ENCODE measurements at regions not wholly inside any gene's neighbourhood (a gene's known extent, or its start where the extent isn't known, plus 50 kb on each side); places are given as distances from the start of the nearest gene placed in this dataset.

GRCh38 chr12:118840878-118841277 is 140.5 kb upstream of the SRRM4 start:
- Histone ChIP-seq H2AFZ (no peak overlapping the region), H3K36me3 (ENCODE audit: insufficient read depth) (no peaks in the 10 kb centered on the region; the same call in 1 of the 2 replicates), H3F3A (replicated peaks; ENCODE audit: low read depth) (no peaks in the 10 kb centered on the region), H3K4me2 (no peak overlapping the region), H4K20me1 (replicated peaks; ENCODE audit: insufficient read depth) (no peaks in the 10 kb centered on the region), H3K27ac (ENCODE audit: low read depth) (no peak overlapping the region), H3K27me3 (ENCODE audit: insufficient read depth) (no peaks in the 10 kb centered on the region), H3K4me1 (ENCODE audit: insufficient read depth) (no peaks in the 10 kb centered on the region), H3K79me2 (replicated peaks; ENCODE audit: insufficient read depth) (no peaks in the 10 kb centered on the region), H3K4me3 (no peak overlapping the region), H3K9me2 (ENCODE audit: insufficient read depth) (no peaks in the 10 kb centered on the region)
- DNase-seq (ENCODE audit: low spot score) (no peak), ATAC-seq (no peak)
- Mint-ChIP-seq H3K27me3 (ENCODE audit: insufficient read depth, low read depth, poor library complexity) (peaks cover 1% of the 10 kb centered on the region), H3K27ac (no peak overlapping the region), H3K9me3 (no peaks in the 10 kb centered on the region), H3K4me1 (no peaks in the 10 kb centered on the region), H3K4me3 (no peak overlapping the region), H3K36me3 (ENCODE audit: low read depth) (no peaks in the 10 kb centered on the region)
- TF ChIP-seq ZNF462 (CRISPR knock-in tag; IDR thresholded peaks at IDR 0.05) (no peak), POLR2AphosphoS5 (IDR thresholded peaks at IDR 0.05; ENCODE audit: low read depth) (no peak), ZNF114 (CRISPR knock-in tag; IDR thresholded peaks at IDR 0.05) (no peak), JUNB (IDR thresholded peaks at IDR 0.05; ENCODE audit: unreplicated experiment) (no peak), EZH2phosphoT487 (IDR thresholded peaks at IDR 0.05; ENCODE audit: unreplicated experiment) (no peak), STAT1 (IDR thresholded peaks at IDR 0.05; ENCODE audit: unreplicated experiment) (no peak), ETS1 (IDR thresholded peaks at IDR 0.05) (no peak), NANOG (IDR thresholded peaks at IDR 0.05; ENCODE audit: borderline replicate concordance) (no peak), ZNF331 (CRISPR knock-in tag; IDR thresholded peaks at IDR 0.05; ENCODE audit: low read depth) (no peak), REST (IDR thresholded peaks at IDR 0.05; ENCODE audit: unreplicated experiment) (no peak), CREB1 (CRISPR knock-in tag; IDR thresholded peaks at IDR 0.05; ENCODE audit: low read depth) (no peak), EZH2 (IDR thresholded peaks at IDR 0.05; ENCODE audit: low read depth, unreplicated experiment) (no peak), CTCF (conservative IDR thresholded peaks at IDR 0.05; ENCODE audit: low read depth in 2 of 2) (no peak)

Data from GM23338 (cell line).